NCI-H510A treated with DMSO at 0.1 percent for 48 hours (cell line): ENCODE measurements at regions not wholly inside any gene's neighbourhood (a gene's known extent, or its start where the extent isn't known, plus 50 kb on each side); places are given as distances from the start of the nearest gene placed in this dataset.

Source experiments
- DNase-seq: peaks from one replicate; lab custom pipeline; 2025; lab: John Stamatoyannopoulos, UW

DNA sequence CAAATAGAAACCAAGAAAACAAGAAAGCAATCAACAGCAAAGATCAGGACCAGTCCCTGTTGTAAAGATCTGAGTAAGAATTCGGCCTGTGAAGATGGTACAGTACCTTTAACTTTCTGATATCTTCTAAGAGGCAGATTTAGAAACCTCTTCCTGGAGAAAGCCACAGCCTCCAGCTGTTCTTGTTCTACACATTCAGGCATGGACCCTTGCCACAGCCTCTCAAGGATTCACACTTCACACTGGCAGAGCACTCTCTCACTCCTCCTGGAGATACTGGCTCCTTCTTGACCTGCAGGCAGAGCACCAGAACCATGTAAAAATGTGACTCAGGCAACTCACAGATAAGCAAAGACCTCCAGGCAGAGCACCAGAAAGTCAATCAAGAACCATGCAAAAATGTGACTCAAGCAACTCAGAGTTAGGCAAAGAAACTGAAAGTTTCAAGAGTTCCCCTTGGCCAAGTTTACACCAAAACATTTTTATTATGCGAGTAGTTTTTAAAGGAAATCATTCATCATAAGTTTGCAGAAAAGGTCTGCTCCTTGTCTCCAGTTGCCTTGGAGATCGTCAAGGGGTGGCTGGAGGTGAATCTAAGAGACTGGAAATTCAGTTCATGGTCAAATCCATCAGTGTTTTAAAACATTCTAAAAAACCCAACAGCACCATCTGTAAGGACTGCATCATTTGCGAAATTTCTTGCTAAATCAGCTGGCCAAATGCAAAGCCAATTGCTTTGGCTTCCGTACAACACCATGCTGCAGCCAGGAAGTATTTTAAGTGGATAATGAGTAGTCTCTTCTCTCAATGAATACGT lies 119.3 kb upstream of the MDM1 start:
- DNase-seq = peak; percentile 24

DNA sequence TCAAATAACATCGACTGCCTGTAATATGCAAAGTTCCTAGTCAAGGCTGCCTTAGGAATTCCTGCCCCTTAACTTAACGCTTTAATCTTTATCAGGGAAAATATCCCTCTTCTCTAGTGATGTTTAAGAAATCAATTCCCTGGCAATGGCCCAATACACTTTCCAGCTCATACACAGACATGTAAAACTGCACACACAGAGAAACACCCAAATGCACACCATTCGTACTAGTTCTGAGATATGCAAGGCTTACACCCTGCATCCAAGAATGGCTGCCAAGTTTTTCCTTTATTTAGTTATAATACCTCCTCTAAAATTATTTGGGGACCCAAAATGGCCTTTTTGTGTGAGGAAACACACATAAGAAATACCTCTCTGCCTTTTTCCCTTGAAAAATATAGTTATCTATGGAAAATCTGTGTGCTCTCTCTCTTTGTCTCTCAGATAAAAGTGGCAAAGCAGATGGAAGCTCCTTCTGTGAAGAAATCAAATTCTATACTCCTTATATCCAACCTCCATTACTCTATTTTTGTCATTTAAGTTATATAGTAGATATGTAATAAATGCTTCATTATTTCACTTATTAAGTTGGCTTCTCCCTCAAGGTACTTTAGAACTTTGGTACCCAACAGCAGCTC lies 120.0 kb upstream of the MDM1 start:
- no peak for DNase-seq

DNA sequence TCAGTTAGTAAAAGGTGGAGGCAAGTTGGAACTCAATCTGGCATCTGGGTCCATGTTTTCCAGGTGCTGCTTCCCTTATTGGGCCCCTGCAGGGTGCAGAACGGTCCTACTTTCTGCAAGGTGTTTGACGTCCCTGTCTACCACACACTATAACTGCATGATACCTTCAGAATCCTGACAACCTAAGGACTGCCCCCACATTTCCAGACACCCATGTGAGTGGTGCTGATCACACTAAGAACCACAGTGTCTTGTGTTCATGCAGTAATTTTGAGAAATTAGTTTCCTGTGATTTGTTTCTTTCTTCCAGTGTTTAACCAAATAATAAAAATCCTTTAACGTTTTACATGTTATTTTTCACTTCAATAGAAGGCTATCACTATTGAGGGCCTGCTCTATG lies 121.1 kb upstream of the MDM1 start:
- DNase-seq = no peak

DNA sequence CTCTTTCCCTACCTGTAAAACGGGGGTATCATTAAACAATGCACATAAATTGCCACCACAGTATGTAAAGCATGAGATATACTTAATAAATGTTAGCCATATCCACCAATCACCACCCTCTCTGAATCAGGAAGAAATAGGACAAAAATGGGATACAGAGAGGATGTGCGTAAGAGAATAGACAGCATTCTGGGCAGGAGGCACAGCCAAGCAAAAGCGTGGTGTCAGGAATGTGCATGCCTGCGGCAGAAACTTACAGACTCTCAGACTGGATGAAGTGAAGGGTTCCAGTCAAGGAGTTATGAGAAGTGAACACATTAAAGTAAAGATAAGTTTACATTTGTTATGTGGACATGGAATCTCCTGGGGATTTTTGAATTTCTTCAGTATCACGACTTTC lies 121.7 kb upstream of the MDM1 start:
- no peak for DNase-seq

DNA sequence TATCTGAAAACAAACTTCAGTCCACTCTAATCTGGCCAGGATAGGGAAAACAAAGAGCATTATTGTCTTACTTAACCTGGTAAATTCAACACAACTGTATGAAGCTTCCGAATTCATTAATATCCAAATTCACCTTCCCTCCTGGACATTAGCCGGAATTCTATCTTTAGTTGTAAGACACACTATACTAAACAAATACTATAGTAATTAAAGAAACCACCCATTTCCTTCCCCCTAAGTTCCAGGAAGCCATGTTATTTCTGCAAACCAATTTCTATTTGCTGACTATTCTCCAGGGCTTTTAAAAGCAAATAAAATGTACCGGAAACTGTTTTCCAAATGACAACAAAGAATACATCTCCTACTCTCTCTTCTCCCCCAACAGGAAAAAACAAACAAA lies 122.7 kb upstream of the MDM1 start:
- peak; percentile 48 for DNase-seq

DNA sequence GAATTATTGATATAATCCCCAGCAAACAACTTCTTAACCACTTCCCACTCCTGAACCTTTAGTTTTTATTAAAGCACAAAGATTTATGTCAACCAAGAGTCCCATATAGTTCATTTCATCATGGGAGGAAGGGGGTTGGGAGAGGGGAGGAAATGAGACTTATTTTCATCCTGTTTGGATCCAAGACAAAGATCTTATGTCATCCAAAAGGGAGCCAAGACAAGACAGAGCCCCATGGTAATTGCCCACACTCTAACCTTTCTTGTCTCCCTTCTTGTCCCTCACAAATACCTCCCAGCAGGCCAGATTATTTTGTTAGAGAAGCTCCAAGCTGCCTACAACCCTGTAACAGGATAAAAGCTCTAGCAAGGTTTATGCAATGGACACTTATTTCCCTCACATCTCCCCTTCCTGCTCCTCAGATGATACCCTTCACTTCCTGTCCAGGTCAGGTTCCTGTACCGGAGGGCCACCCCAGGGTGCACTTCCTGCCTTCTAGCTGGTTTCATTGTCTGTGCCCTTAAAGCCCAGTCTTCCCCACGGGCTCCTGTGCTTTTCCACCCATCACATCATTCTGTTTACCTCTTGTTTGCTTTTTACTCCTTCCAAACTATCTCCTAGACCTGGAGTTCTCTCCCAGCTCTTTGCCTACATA lies 123.7 kb upstream of the MDM1 start:
- DNase-seq = no peak

DNA sequence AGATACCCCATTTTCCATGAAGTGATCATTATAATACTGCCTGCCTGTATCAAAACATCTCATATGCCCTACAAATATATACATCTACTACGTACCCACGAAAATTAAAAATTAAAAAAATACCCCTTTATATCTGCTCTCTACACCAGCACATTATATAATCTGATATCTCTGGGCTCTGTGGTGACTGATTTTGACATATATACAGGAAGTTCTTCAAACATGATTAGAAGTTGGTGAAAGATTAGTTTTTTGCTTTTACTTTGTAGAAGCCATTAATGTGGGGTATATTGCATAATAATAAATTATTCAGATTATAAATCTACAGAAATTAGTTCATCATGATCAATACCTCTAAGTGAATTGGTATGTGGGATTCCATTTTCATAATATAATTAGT lies 126.7 kb upstream of the MDM1 start:
- DNase-seq = no peak

DNA sequence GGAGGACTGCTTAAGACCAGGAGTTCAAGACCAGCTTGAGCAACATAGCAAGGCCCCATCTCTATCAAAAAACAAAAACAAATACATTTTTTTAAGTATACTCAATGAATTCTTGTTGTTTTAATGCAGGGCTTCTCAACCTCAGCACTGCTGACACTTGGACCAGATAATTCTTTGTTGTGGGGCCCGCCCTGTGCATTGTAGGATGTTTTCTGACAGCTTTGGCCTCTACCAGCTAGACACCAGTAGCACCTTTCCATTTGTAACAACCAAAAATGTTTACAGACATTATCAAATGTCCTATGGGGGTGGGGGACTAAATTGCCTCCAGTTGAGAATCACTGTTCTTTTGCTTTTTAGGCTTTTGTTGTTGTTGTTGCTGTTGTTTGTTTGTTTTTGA lies 128.1 kb upstream of the MDM1 start:
- no peak for DNase-seq

DNA sequence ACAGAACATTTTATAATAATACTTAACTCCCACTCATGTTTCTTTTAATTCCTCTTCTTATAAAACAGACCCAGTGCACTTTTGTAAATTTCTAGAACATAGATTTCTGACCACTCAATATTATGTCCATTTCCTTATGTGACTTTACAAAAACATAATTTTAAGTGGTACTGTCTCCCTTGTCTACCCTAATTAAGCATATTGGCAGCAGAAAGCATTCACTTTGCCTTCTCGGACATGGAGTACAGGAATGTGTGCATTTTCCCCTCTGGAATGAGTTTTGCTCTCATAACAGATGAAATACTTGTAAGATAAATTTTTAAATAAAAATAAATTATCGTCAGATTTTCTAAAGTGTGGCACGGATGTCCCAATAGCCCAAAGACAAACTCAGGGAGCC lies 129.5 kb upstream of the MDM1 start:
- no peak for DNase-seq

DNA sequence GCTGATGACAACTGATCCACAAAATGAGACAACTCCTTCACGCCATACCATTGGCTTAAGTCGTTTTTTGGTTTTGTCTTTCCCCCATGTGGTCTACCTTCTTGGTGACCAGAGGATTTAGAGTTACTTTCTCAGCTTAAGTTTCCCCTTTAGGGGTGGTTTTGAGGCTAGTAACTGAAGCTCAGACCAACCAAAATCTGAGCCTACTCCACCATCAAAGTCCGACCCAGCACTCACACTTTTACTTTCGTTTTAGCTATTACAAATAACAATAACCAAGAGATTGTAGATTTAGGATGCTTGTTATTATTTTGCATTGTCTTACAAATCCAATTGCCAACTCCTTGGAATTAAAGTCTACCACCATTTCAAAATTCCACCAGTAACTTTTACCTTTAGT lies 130.6 kb upstream of the MDM1 start:
- DNase-seq = no peak

DNA sequence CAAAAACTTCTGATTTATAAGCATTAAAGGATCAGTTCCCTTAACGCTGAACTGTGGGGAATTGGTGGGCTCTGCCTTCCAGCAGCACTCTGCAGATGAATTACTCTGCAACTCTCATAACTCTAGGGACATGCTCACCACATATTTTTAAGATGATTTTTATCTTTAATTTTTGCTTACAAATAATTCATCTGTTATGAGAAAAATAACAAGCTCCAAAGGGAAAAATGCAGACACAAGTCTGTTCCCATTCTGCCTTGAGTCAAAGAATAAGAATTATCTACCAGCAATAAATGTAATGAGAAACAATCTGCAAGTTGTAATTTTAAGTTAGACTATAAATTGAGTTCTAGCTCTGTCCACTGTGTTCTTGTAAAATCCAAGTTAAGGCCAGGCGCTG lies 133.1 kb upstream of the MDM1 start:
- no peak for DNase-seq

DNA sequence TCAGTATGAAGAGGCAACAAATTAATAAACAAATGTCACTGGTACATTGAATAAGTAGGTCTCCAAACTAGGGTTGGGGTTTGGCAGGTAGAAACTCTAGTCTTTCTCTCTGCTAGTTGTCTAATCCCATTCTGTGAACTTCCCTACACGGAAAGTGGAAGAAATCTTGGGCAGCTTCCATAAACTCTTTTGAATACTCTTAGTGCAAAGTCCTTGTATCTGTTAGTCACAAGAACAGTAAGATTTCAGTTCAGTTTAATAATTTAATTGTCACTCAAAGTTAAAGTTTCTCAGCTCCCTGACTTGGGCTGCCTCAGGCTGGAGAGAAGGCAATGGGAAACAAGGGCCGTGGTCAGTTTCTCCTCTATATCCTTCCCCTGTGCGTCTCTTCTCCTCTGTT lies 135.4 kb upstream of the MDM1 start:
- DNase-seq = no peak

DNA sequence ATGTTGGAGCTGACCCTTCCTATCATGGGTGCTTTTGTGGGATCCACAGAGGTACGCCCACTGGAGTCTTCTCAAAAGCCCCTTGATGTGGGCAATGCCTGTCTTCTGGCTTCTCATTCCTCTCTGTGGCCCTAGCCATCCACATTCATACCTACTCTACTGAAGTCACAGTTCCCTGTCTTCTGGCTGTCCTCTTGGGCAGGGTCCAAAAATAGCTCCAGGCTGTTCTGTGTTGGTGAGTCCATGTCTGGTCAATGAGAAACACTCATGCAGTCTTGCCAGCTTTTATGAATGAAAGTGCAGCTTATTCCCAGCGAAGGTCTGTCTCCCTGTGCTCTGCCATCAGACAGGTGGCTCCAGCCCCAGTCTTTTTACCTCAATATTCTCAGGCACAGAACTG lies 135.9 kb upstream of the MDM1 start:
- no peak for DNase-seq

DNA sequence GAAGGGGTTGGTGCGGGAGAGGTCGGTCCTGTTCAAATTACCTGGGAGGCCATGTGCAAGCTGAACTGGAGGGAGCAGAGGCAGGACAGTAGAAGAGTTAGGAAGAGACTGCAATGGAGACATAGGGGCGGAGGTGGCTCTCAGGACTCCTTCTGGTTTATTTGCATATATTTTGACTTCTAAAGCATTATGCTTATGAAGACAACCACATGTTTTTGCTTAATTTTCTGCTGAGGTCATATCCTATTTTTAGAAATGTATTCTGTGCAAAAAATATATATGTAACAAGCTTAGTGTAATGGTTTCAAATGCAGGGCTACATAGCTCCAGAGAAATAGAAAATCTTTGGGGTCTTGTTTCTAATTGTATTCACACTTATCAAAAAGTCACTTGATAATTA lies 137.0 kb upstream of the MDM1 start:
- DNase-seq = no peak

DNA sequence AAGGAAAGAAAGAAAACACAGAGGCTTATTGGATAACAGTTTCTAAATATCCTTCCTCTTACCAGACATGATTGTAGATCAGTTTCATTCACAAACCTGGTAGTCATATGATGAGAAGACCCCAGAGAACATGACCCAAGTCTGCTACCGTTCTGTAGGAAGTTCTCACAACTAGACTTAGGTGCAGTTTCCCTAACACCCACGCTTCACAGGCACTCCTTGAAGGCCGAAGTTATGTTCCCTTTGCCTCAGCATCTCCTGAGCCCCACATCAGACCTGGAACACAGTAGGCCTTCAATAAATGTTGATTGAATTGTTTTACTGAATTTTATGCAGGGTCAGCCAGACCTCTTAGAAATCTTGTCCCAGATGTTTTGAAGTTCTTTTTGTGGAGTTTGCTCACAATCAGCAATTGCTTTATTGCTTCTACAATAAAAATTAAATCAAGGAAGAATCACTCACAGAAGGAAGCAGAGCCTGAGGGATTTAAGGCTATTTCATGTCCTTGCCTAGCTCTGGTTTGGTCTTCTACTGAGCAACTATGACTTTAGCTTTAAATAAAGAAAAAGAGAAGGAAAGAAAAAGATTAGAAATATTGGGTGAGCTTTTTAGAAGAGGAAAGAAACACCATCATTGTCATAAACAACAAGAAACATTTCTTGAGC lies 138.6 kb upstream of the MDM1 start:
- DNase-seq = no peak

DNA sequence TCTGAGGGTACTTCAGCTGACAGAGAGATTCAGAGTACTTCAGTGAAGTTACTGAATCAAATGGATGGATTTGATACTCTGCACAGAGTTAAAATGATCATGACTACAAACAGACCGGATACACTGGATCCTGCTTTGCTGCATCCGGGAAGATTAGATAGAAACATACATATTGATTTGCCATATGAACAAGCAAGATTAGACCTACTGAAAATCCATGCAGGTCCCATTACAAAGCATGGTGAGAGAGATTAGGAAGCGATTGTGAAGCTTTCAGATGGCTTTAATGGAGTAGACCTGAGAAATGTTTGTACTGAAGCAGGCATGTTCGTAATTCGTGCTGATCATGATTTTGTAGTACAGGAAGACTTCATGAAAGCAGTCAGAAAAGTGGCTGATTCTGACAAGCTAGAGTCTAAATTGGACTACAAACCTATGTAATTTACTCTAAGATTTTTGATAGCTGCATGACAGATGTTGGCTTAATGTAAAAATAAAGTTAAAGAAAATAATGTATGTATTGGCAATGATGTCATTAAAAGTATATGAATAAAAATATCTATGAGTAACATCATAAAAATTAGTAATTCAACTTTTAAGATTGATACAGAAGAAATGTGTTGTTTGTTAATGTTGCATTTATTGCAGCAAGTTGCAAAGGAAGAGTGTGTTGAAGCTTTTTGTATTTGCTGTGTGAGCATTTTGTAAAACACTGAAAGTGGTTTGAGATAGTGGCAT lies 136.1 kb upstream of the RAP1B start:
- no peak for DNase-seq

DNA sequence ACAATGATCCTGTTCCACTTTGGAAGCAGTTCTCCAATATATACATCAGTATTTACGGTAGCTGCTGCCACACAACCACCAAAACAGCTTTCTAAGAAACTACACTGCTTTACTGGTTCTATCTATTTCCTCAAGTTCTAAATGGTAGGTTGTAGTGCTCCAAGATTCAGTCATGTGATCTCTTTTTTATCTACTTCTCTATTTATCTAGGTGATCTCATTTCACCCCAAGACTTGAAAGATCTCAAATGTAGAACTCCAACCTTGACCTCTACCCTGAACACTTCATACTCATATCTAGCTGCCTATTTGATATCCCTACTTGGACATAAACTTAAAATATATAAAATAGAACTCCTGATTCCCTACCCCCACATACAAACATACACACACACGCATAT lies 133.9 kb upstream of the RAP1B start:
- DNase-seq = no peak

DNA sequence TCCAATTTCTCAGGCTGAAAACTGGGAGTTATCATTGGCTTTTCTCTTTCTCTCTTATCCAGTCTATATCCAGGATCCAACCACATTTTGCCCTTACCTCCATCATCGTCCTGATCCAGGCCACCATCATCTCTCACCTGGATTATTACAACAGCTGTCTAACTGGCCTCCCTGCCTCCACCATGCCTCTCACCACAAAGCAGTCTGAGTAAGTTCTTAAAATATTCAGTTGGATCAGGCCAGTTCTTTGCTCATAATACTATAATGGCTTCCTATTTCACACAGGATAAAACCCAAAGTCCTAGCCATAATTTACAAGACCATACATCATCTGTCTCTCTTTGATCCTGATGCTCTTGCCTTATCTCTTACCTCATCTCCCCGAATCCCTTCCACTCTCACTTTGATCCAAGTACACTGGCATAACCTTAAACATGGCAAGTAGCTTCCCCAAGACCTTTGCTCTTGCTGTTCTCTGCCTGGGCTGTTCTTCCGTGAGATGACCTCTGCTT lies 133.4 kb upstream of the RAP1B start:
- DNase-seq = no peak

DNA sequence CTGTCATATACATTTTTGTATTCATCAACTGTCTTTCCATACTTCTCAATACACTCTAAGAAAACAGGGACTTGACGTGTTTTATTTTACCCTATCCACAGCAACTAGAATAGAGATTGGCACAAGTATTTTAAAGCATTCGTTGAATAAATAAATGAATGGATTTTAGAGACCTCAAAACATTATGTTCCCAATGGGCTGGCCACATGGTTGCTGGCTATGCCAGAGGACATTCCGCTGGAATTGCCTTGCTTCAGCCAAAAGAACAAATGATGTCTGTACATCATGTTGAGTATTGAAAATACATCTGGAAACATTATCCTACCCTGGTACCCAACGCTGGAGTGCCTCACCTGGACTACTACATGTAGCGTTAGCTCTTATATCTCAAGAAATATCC lies 132.8 kb upstream of the RAP1B start:
- DNase-seq = no peak

DNA sequence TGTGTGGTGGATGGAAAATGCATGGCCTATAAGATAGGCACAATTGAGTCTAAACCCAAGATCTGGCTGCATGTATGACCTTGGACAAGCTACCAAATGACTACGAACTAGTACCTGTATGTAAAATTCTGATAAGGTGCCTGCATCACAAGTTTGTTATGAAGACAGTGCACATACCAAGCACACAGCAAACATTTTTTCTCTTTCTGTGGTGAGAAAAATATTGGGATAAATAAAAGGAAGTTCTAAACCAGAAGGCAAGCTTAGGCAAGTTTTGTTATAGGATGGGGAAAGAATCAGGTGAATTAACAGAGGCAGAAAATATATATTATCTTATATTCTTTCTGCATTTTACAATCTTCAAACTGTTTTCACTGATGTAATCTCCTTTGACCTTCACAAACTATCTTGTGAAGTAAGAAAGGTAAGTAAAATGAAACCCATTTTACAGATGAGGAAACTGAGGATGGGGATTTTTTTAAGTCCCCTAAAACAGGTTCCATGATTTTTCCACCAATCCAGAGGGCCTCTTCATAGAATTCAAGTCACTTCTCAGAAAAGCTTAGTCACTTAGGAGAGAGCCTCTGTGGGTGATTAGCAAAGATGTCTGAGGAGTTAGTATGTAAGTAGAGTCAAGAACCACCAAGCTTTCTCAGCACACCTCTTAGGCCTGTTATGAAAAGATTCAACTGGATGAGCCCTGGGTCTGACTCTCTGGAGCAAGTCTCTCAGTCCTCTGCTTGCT lies 132.0 kb upstream of the RAP1B start:
- DNase-seq = no peak

DNA sequence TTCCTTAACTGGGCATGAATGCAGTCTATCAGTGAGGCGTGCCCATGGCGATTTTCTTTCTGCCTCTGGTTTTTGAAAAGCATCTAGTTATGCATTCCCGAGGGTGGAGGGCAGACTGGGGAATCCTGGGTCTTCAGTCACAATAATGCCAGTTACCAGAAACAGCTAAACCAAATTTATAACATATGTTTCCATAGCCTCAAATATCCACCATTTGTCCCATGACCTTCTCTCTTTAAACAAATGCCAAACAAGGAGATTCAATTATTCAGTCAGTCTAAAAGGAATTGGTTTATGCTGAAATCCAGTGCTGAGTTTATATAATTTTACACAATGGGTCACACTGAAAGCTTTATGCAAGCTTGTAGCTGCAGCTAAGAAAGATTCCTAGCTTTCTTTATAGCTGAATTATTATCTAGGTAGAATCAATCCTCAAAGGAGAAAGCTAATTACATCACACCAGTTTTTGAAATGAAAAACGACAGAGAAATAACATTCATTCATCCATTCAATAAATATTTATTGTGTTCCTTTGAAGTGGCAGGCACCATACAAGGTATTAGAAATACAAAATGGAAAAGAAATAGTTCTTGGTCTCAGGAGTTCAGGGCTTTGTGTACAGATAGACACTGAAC lies 131.3 kb upstream of the RAP1B start:
- DNase-seq = no peak
